ENCODE measurements at regions not wholly inside any gene's neighbourhood (a gene's known extent, or its start where the extent isn't known, plus 50 kb on each side); places are given as distances from the start of the nearest gene placed in this dataset.

DNA sequence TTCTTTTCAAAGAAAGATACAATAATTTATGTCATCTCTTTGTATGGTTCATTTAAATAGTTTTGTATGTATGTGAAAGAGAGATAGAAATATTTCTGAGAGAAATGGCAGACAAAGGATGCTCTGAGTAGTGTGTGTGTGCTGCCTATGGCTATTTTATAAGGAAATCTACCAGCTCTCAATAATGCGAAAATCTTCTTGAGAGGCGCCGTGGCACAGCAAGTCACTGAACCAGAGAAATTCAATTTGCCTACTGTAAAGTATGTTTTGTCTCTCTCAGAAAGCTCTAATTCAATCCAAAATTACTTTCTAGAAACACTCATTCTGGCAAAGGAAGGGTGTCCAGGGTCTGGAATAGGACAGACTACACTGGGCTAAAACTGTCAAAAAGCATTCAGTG is 1981.1 kb downstream of the EFNA5 start:
- 91 to 95% methylated on average over 3 of the region's 3 CpGs for WGBS, 2 donors
- intact Hi-C loops (cut with DNase I) = no loop called here
- H3K27me3 ChIP-seq = no peaks in the 10 kb centered on the region
- H3K27ac ChIP-seq = no peak overlapping the region
- H3K4me1 ChIP-seq = no peaks in the 10 kb centered on the region
- no peak overlapping the region for H3K4me3 ChIP-seq
- DNase-seq = no peak
- H3K9me3 ChIP-seq = no peaks in the 10 kb centered on the region
- TF ChIP-seq EP300 (IDR thresholded peaks at IDR 0.05) (no peak), POLR2A (IDR thresholded peaks at IDR 0.05) (no peak), POLR2AphosphoS5 (IDR thresholded peaks at IDR 0.05) (no peak)
- TF ChIP-seq, protein P1, sequence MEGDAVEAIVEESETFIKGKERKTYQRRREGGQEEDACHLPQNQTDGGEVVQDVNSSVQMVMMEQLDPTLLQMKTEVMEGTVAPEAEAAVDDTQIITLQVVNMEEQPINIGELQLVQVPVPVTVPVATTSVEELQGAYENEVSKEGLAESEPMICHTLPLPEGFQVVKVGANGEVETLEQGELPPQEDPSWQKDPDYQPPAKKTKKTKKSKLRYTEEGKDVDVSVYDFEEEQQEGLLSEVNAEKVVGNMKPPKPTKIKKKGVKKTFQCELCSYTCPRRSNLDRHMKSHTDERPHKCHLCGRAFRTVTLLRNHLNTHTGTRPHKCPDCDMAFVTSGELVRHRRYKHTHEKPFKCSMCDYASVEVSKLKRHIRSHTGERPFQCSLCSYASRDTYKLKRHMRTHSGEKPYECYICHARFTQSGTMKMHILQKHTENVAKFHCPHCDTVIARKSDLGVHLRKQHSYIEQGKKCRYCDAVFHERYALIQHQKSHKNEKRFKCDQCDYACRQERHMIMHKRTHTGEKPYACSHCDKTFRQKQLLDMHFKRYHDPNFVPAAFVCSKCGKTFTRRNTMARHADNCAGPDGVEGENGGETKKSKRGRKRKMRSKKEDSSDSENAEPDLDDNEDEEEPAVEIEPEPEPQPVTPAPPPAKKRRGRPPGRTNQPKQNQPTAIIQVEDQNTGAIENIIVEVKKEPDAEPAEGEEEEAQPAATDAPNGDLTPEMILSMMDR (IDR thresholded peaks at IDR 0.05) = no peak
- no peaks in the 10 kb centered on the region for H3K36me3 ChIP-seq

- Histone ChIP-seq H3K36me3 (no peaks in the 10 kb centered on the region), H3K4me3 (no peak overlapping the region), H3K27me3 (no peaks in the 10 kb centered on the region), H3K9me3 (no peaks in the 10 kb centered on the region), H3K27ac (no peak overlapping the region), H3K4me1 (no peaks in the 10 kb centered on the region)
- TF ChIP-seq POLR2AphosphoS5 (IDR thresholded peaks at IDR 0.05) (no peak), EP300 (IDR thresholded peaks at IDR 0.05) (no peak), POLR2A (IDR thresholded peaks at IDR 0.05) (no peak)
- TF ChIP-seq, protein P1 (IDR thresholded peaks at IDR 0.05) = no peak
- DNase-seq = no peak
- intact Hi-C loops (cut with DNase I) = no loop called here
- WGBS, 2 donors = 81 to 83% methylated on average over 4 of the region's 4 CpGs
Observed at GRCh38 chr5:105688227-105688792, 1982.4 kb downstream of the EFNA5 start.

DNA sequence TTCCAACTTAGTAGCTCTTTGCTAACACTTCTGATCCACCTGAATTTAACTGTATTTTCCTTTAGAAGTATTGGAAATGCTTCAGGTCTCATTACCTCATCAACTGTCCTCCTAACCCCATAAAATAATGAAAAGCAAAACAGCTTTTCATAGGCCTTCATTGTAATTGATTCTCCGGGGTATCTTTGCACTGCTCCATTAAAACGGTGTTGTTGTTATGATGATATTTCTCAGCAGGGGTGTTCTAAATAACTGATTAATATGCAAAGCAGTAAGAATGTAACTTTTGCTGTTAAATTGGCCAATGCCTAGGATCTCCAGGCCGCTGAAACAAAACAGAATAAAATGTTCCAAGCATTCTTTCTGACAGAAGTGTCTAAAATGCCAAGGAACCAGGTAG is 1983.2 kb downstream of the EFNA5 start:
- DNase-seq = no peak
- no peak overlapping the region for H3K27ac ChIP-seq
- H3K4me1 ChIP-seq = no peaks in the 10 kb centered on the region
- no peaks in the 10 kb centered on the region for H3K9me3 ChIP-seq
- no peak overlapping the region for H3K4me3 ChIP-seq
- WGBS, 2 donors = 70 to 75% methylated on average over 3 of the region's 3 CpGs
- no peaks in the 10 kb centered on the region for H3K27me3 ChIP-seq
- TF ChIP-seq POLR2AphosphoS5 (IDR thresholded peaks at IDR 0.05) (no peak), POLR2A (IDR thresholded peaks at IDR 0.05) (no peak), EP300 (IDR thresholded peaks at IDR 0.05) (no peak)
- TF ChIP-seq, protein P1 (IDR thresholded peaks at IDR 0.05) = no peak
- H3K36me3 ChIP-seq = no peaks in the 10 kb centered on the region
- intact Hi-C loops (cut with DNase I) = no loop called here

GRCh38 chr5:105685884-105686283 is 1984.9 kb downstream of the EFNA5 start:
- WGBS, 2 donors = 94 to 95% methylated on average over 5 of the region's 5 CpGs

More at GRCh38 chr5:105685884-105686283, 1984.9 kb downstream of the EFNA5 start:
- Histone ChIP-seq H3K4me1 (no peaks in the 10 kb centered on the region), H3K36me3 (no peaks in the 10 kb centered on the region), H3K27ac (no peak overlapping the region), H3K9me3 (no peaks in the 10 kb centered on the region), H3K4me3 (no peak overlapping the region), H3K27me3 (no peaks in the 10 kb centered on the region)
- TF ChIP-seq, protein P1 (IDR thresholded peaks at IDR 0.05) = no peak
- TF ChIP-seq EP300 (IDR thresholded peaks at IDR 0.05) (no peak), POLR2A (IDR thresholded peaks at IDR 0.05) (no peak)
- DNase-seq = no peak
- intact Hi-C loops (cut with DNase I) = no loop called here

Data from sigmoid colon (tissue), 6 donors.